HCT116 (cell line): ENCODE measurements at regions not wholly inside any gene's neighbourhood (a gene's known extent, or its start where the extent isn't known, plus 50 kb on each side); places are given as distances from the start of the nearest gene placed in this dataset.

ENCODE experiments used
- ATAC-seq: fragments of 200-7000 bp; cut with Tn5 transposase; 2 replicates; pipeline ENCODE4 v1.9.1; 2020; ENCODE audit warnings: mild to moderate bottlenecking, moderate library complexity
- BruUV-seq: library from RNA; stranded (reverse); fragments of 400-500 nt; replicated peaks from 2 replicates; lab custom pipeline; 2021; lab: Mats Ljungman, UMichigan
- CTCF ChIA-PET: fragments of 300-600 bp; sonication (Branson Sonifier 250); formaldehyde crosslinking; loops from one replicate; lab custom pipeline; 2021; ENCODE audit warnings: antibody characterized with exemption; lab: Charles Lee
- POLR2A ChIA-PET: fragments of 300-600, 350-600 bp; sonication (Branson Sonifier 250); formaldehyde crosslinking; loops from one replicate; lab custom pipeline; 2021; ENCODE audit warnings: antibody characterized with exemption; lab: Charles Lee
- RAD21 ChIA-PET, 2 experiments: fragments of 300-600 bp; sonication (Branson Sonifier 250); formaldehyde crosslinking; loops; one replicate each; lab custom pipeline; 2023; ENCODE audit warnings: low total read pairs in 2 of 2; ENCODE audit not compliant: uncharacterized antibody in 2 of 2, unreplicated experiment in 2 of 2, low non-redundant PET in 1 of 2; lab: Charles Lee
- DNase-seq: peaks from one replicate; pipeline ENCODE4 v3.0.0-alpha.2; 2010; ENCODE audit warnings: low read depth, low spot score
- H2AFZ ChIP-seq: fragments of 200-600 bp; shearing (Covaris generic), sonication (generic); 2 replicates; pipeline ENCODE4 v1.6.1; 2017; ENCODE audit warnings: low read depth, mixed run types, mixed read lengths, antibody characterized with exemption, low read length; ENCODE audit not compliant: poor library complexity, severe bottlenecking
- H3K27ac ChIP-seq: 2 replicates; pipeline ENCODE4 v1.5.1; 2012; ENCODE audit warnings: low read depth, low read length
- H3K27me3 ChIP-seq: fragments of 200-600 bp; sonication (generic); 2 replicates; pipeline ENCODE4 v1.6.1; 2016; ENCODE audit warnings: mixed run types, low read length, mixed read lengths; ENCODE audit not compliant: insufficient read depth
- H3K36me3 ChIP-seq, 2 experiments: fragments of 200-500 bp in 1 of 2; fragments of 200-600 bp in 1 of 2; sonication (Bioruptor generic) in 1 of 2; sonication (generic) in 1 of 2; 2 replicates each; pipeline versions ENCODE4 v1.5.1 to v1.6.1; 2014 to 2016; ENCODE audit warnings: low read length in 2 of 2, inconsistent platforms in 1 of 2, mixed read lengths in 1 of 2, mixed run types in 1 of 2; ENCODE audit not compliant: insufficient read depth in 2 of 2, control insufficient read depth in 1 of 2
- H3K4me1 ChIP-seq, 2 experiments: fragments of 200-600 bp in 1 of 2; sonication (generic) in 1 of 2; 2 replicates each; pipeline versions ENCODE4 v1.5.1 to v1.6.1; 2012 to 2017; ENCODE audit warnings: low read length in 2 of 2, inconsistent platforms in 1 of 2, mild to moderate bottlenecking in 1 of 2, mixed read lengths in 1 of 2, mixed run types in 1 of 2, moderate library complexity in 1 of 2; ENCODE audit not compliant: insufficient read depth in 2 of 2, control insufficient read depth in 1 of 2
- H3K4me2 ChIP-seq: fragments of 200-600 bp; sonication (generic); 2 replicates; pipeline ENCODE4 v1.6.1; 2017; ENCODE audit warnings: mixed run types, low read length, mixed read lengths
- H3K4me3 ChIP-seq, 2 experiments: fragments of 200-600 bp in 1 of 2; sonication (generic) in 1 of 2; replicated peaks in 1 of 2; 2 replicates each; pipeline ENCODE4 v1.5.1; 2011 to 2016; ENCODE audit warnings: low read length in 2 of 2, control low read depth in 1 of 2, low read depth in 1 of 2, mild to moderate bottlenecking in 1 of 2, mixed read lengths in 1 of 2, mixed run types in 1 of 2
- H3K79me2 ChIP-seq: fragments of 200-600 bp; sonication (generic); 2 replicates; pipeline ENCODE4 v1.6.1; 2017; ENCODE audit warnings: mild to moderate bottlenecking, mixed run types, low read length, moderate library complexity, mixed read lengths; ENCODE audit not compliant: insufficient read depth
- H3K9ac ChIP-seq: fragments of 200-600 bp; sonication (generic); 2 replicates; pipeline ENCODE4 v1.6.1; 2016; ENCODE audit warnings: low read length, mixed read lengths
- H3K9me2 ChIP-seq: fragments of 200-600 bp; sonication (generic), shearing (Covaris generic); 2 replicates; pipeline ENCODE4 v1.6.1; 2017; ENCODE audit warnings: mixed run types, mild to moderate bottlenecking, moderate library complexity; ENCODE audit not compliant: insufficient read depth
- H3K9me3 ChIP-seq, 2 experiments: fragments of 200-500 bp in 1 of 2; fragments of 200-600 bp in 1 of 2; sonication (Bioruptor generic) in 1 of 2; sonication (generic) in 1 of 2; 2 replicates each; pipeline ENCODE4 v1.6.1; 2014 to 2017; ENCODE audit warnings: low read length in 2 of 2, mixed read lengths in 2 of 2, inconsistent platforms in 1 of 2, low read depth in 1 of 2, mild to moderate bottlenecking in 1 of 2, mixed run types in 1 of 2, moderate library complexity in 1 of 2; ENCODE audit not compliant: control insufficient read depth in 1 of 2, insufficient read depth in 1 of 2
- H4K20me1 ChIP-seq: fragments of 200-600 bp; sonication (generic), shearing (Covaris generic); 2 replicates; pipeline ENCODE4 v1.6.1; 2017; ENCODE audit warnings: mixed run types, mild to moderate bottlenecking, moderate library complexity; ENCODE audit not compliant: insufficient read depth
- CBX3 ChIP-seq: IDR thresholded peaks from 2 replicates; pipeline ENCODE4 v1.6.1; 2012; ENCODE audit warnings: low read depth
- CTCF ChIP-seq, 3 experiments: fragments of 200-600 bp in 1 of 3; sonication (generic) in 1 of 3; IDR thresholded peaks in 2 of 3; conservative IDR thresholded peaks in 1 of 3; 2 replicates each; pipeline ENCODE4 v1.5.1; 2012 to 2017; ENCODE audit warnings: low read depth in 2 of 3, low read length in 2 of 3, antibody characterized with exemption in 1 of 3, borderline replicate concordance in 1 of 3, control low read depth in 1 of 3, mild to moderate bottlenecking in 1 of 3, mixed read lengths in 1 of 3, mixed run types in 1 of 3, moderate library complexity in 1 of 3; ENCODE audit not compliant: insufficient read depth in 1 of 3
- EGR1 ChIP-seq: IDR thresholded peaks from 2 replicates; pipeline ENCODE4 v1.6.1; 2012; ENCODE audit warnings: low read depth
- EZH2 ChIP-seq: fragments of 200-600 bp; sonication (generic); IDR thresholded peaks from 2 replicates; pipeline ENCODE4 v1.6.1; 2017; ENCODE audit warnings: antibody characterized with exemption, mixed run types
- EZH2phosphoT487 ChIP-seq: fragments of 200-600 bp; IDR thresholded peaks from 2 replicates; pipeline ENCODE4 v1.6.1; 2018; ENCODE audit warnings: antibody characterized with exemption, borderline replicate concordance
- MAX ChIP-seq: IDR thresholded peaks from 2 replicates; pipeline ENCODE4 v1.6.1; 2012
- POLR2AphosphoS5 ChIP-seq: IDR thresholded peaks from 2 replicates; pipeline ENCODE4 v1.6.1; 2011; ENCODE audit warnings: mild to moderate bottlenecking, low read depth, low read length, moderate library complexity
- RAD21 ChIP-seq: IDR thresholded peaks from 2 replicates; pipeline ENCODE4 v1.6.1; 2012; ENCODE audit warnings: low read depth, mild to moderate bottlenecking
- SIN3A ChIP-seq: IDR thresholded peaks from 2 replicates; pipeline ENCODE4 v1.6.1; 2012; ENCODE audit warnings: low read depth
- SP1 ChIP-seq: IDR thresholded peaks from 2 replicates; pipeline ENCODE4 v1.6.1; 2012; ENCODE audit warnings: low read depth
- TCF7L2 ChIP-seq: IDR thresholded peaks from 2 replicates; pipeline ENCODE4 v1.7.0; 2011; ENCODE audit warnings: borderline replicate concordance, inconsistent platforms; ENCODE audit not compliant: insufficient read depth, insufficient read length; ENCODE audit errors: extremely low read depth
- intact Hi-C: fragments of 100-400 bp; cut with micrococcal nuclease; formaldehyde crosslinking; loops from 2 replicates; pipeline ENCODE4 v1.10.0; 2022
- TF ChIP-seq, protein P1 (sequence below): IDR thresholded peaks from 2 replicates; pipeline ENCODE4 v1.6.1; 2011; ENCODE audit warnings: mild to moderate bottlenecking, low read length, moderate library complexity; ENCODE audit not compliant: insufficient replicate concordance; ENCODE audit errors: extremely low read depth
- TF ChIP-seq, protein P2 (sequence below): IDR thresholded peaks from 2 replicates; pipeline ENCODE4 v1.6.1; 2012; ENCODE audit warnings: low read depth
- TF ChIP-seq, protein P3 (sequence below): IDR thresholded peaks from 2 replicates; pipeline ENCODE4 v1.6.1; 2012

DNA sequence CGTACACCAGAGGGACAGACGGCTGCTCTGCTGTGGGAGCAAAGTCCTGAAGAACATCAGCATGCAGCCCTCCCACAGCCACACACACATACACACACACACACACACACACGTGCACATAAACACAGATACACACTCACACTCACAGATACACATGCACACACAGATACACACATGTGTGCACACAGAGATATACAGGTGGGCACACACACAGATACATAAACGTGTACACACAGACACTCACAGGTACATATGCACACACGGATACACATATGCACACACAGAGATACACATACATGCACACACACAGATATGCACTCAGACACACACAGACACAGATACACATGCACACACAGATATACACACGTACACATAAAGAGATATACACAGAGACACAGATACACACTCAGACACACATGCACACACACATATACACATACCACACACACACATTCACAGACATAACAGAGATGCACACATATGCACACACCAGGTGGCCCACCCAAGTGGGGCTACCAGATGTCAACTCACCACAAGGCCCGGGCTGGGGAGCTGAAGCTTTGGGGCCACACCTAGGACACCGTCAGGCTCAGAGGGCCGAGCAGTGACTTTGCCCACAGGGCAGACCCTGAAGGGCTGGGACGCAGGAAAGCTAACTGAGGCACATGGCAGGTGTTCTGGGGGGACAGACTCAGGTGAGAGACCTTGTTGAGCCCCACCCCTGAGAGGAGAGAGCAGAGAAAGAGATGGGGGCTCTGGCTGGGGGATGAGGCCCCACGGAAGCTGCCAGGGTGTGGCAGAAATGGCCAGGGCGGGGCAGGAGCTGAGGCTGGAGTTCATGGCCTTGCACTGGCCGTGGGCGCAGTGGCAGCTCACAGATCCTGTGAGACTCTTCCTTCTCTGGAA, 148.6 kb upstream of the PPP1R26 start:
- ChIA-PET RAD21 (no interaction called here), CTCF (no interaction called here), POLR2A (no interaction called here)
- H3K4me2 ChIP-seq: no peak overlapping the region
- peaks cover 0 to 5% of the 10 kb centered on the region in 2 experiments; a peak in 1 of 4 replicates for H3K4me1 ChIP-seq
- H3K27me3 ChIP-seq: no peaks in the 10 kb centered on the region; the same call in 1 of the 2 replicates
- H3K9me3 ChIP-seq: peaks cover 0 to 8% of the 10 kb centered on the region in 2 experiments; a peak in 1 of 4 replicates
- intact Hi-C loops: no loop called here
- H3K4me3 ChIP-seq: no peak overlapping the region
- DNase-seq: no peak
- H2AFZ ChIP-seq: no peak overlapping the region
- no peaks in the 10 kb centered on the region for H4K20me1 ChIP-seq
- H3K9ac ChIP-seq: no peak overlapping the region
- no peak overlapping the region for H3K27ac ChIP-seq
- no peaks in the 10 kb centered on the region for H3K9me2 ChIP-seq
- BruUV-seq: no TSS peak
- H3K36me3 ChIP-seq: no peaks in the 10 kb centered on the region
- TF ChIP-seq, protein P1, sequence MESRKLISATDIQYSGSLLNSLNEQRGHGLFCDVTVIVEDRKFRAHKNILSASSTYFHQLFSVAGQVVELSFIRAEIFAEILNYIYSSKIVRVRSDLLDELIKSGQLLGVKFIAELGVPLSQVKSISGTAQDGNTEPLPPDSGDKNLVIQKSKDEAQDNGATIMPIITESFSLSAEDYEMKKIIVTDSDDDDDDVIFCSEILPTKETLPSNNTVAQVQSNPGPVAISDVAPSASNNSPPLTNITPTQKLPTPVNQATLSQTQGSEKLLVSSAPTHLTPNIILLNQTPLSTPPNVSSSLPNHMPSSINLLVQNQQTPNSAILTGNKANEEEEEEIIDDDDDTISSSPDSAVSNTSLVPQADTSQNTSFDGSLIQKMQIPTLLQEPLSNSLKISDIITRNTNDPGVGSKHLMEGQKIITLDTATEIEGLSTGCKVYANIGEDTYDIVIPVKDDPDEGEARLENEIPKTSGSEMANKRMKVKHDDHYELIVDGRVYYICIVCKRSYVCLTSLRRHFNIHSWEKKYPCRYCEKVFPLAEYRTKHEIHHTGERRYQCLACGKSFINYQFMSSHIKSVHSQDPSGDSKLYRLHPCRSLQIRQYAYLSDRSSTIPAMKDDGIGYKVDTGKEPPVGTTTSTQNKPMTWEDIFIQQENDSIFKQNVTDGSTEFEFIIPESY: no peak
- TF ChIP-seq CBX3 (no peak), SP1 (no peak), TCF7L2 (no peak), MAX (no peak), RAD21 (no peak), CTCF (IDR thresholded peaks at IDR 0.05 in 2 of 3, conservative IDR thresholded peaks at IDR 0.05 in 1 of 3; ENCODE audit: borderline replicate concordance in 1 of 3, insufficient read depth in 1 of 3, low read depth in 2 of 3, low read length in 2 of 3) (no peak), EGR1 (no peak), EZH2phosphoT487 (no peak), POLR2AphosphoS5 (no peak), EZH2 (no peak), SIN3A (no peak)
- TF ChIP-seq, protein P2, sequence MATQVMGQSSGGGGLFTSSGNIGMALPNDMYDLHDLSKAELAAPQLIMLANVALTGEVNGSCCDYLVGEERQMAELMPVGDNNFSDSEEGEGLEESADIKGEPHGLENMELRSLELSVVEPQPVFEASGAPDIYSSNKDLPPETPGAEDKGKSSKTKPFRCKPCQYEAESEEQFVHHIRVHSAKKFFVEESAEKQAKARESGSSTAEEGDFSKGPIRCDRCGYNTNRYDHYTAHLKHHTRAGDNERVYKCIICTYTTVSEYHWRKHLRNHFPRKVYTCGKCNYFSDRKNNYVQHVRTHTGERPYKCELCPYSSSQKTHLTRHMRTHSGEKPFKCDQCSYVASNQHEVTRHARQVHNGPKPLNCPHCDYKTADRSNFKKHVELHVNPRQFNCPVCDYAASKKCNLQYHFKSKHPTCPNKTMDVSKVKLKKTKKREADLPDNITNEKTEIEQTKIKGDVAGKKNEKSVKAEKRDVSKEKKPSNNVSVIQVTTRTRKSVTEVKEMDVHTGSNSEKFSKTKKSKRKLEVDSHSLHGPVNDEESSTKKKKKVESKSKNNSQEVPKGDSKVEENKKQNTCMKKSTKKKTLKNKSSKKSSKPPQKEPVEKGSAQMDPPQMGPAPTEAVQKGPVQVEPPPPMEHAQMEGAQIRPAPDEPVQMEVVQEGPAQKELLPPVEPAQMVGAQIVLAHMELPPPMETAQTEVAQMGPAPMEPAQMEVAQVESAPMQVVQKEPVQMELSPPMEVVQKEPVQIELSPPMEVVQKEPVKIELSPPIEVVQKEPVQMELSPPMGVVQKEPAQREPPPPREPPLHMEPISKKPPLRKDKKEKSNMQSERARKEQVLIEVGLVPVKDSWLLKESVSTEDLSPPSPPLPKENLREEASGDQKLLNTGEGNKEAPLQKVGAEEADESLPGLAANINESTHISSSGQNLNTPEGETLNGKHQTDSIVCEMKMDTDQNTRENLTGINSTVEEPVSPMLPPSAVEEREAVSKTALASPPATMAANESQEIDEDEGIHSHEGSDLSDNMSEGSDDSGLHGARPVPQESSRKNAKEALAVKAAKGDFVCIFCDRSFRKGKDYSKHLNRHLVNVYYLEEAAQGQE: no peak
- TF ChIP-seq, protein P3, sequence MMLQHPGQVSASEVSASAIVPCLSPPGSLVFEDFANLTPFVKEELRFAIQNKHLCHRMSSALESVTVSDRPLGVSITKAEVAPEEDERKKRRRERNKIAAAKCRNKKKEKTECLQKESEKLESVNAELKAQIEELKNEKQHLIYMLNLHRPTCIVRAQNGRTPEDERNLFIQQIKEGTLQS: no peak
- TF ChIP-seq, all 23 proteins: peak for 0
- H3K79me2 ChIP-seq: no peaks in the 10 kb centered on the region
- ATAC-seq: no peak
